ENCODE measurements at regions not wholly inside any gene's neighbourhood (a gene's known extent, or its start where the extent isn't known, plus 50 kb on each side); places are given as distances from the start of the nearest gene placed in this dataset.

GRCh38 chr14:22464422-22465142 lies 124.4 kb downstream of the DAD1 start:
- no peaks in the 10 kb centered on the region for H3K27me3 ChIP-seq (replicated peaks in 1 of 4; ENCODE audit: control insufficient read depth in 3 of 4, extremely low read depth in 1 of 4, insufficient read depth in 3 of 4, low read length in 3 of 4)
- TF ChIP-seq RXRA (IDR thresholded peaks at IDR 0.05; ENCODE audit: insufficient read depth, low read depth, low read length) (no peak), YY1 (IDR thresholded peaks at IDR 0.05; ENCODE audit: low read depth, low read length) (no peak), CEBPB (IDR thresholded peaks at IDR 0.05; ENCODE audit: low read depth, low read length) (no peak), NRF1 (IDR thresholded peaks at IDR 0.05; ENCODE audit: low read depth, low read length) (no peak), CBX8 (IDR thresholded peaks at IDR 0.05; ENCODE audit: borderline replicate concordance, low read depth, low read length) (no peak), TEAD4 (IDR thresholded peaks at IDR 0.05; ENCODE audit: low read depth, low read length) (no peak), PHF8 (conservative IDR thresholded peaks at IDR 0.05; ENCODE audit: low read depth, low read length) (no peak), FOSL1 (IDR thresholded peaks at IDR 0.05; ENCODE audit: insufficient read depth, low read depth, low read length) (no peak), KDM4A (IDR thresholded peaks at IDR 0.05; ENCODE audit: low read depth, low read length, severe bottlenecking) (no peak), MAX (IDR thresholded peaks at IDR 0.05) (no peak), CHD1 (IDR thresholded peaks at IDR 0.05; ENCODE audit: low read depth, low read length) (no peak), RFX5 (IDR thresholded peaks at IDR 0.05; ENCODE audit: borderline replicate concordance, low read depth, low read length) (no peak), JUND (IDR thresholded peaks at IDR 0.05; ENCODE audit: low read length) (no peak), GTF2F1 (IDR thresholded peaks at IDR 0.05; ENCODE audit: borderline replicate concordance, low read depth, low read length) (no peak)

More at GRCh38 chr14:22464422-22465142, 124.4 kb downstream of the DAD1 start:
- no peak overlapping the region for H2AK5ac ChIP-seq (ENCODE audit: low read depth, low read length)
- CTCF ChIA-PET (ENCODE audit: partially characterized antibody): interaction anchor here (0.9 to 2.6 kb wide), 7 partner anchors 9 to 238 kb away, joined by 3 to 19 read pairs (median 4); no protein-coding TSS in a partner anchor
- no peak overlapping the region for H4K8ac ChIP-seq (ENCODE audit: extremely low read depth, insufficient read depth, low read length)
- H4K5ac ChIP-seq (ENCODE audit: insufficient read length, low read depth, low read length): no peak overlapping the region
- H3K79me1 ChIP-seq (ENCODE audit: low read depth, low read length): no peaks in the 10 kb centered on the region
- no peak overlapping the region for H2BK5ac ChIP-seq (ENCODE audit: low read depth, low read length)
- H2BK12ac ChIP-seq (ENCODE audit: low read depth, low read length): no peak overlapping the region
- no peak overlapping the region for H3K18ac ChIP-seq (ENCODE audit: extremely low read depth, low read length)
- H2AFZ ChIP-seq (ENCODE audit: low read length): no peak overlapping the region
- H3K9me3 ChIP-seq (ENCODE audit: insufficient read depth in 2 of 2, low read depth in 1 of 2, low read length in 1 of 2): no peaks in the 10 kb centered on the region
- no peak overlapping the region for H2BK120ac ChIP-seq (replicated peaks; ENCODE audit: low read depth, low read length)
- no peak overlapping the region for H3K4ac ChIP-seq (replicated peaks; ENCODE audit: insufficient read length, low read depth, low read length)
- H2BK15ac ChIP-seq (ENCODE audit: low read length): no peak overlapping the region
- no peak overlapping the region for H4K91ac ChIP-seq (replicated peaks; ENCODE audit: insufficient read length, low read length)
- WGBS, 2 experiments (ENCODE audit: extremely low coverage in 1 of 2, insufficient coverage in 1 of 2, insufficient read length in 1 of 2, insufficient replicate concordance in 2 of 2, low coverage in 1 of 2, low lambda C conversion rate in 2 of 2, missing lambda C conversion rate in 1 of 2): 89% methylated on average over 4 of the region's 4 CpGs; no CpG with 5 or more reads in 1 of the 2 experiments
- no peak for FAIRE-seq
- H3K14ac ChIP-seq (ENCODE audit: insufficient read length): no peak overlapping the region
- H3K4me2 ChIP-seq (ENCODE audit: insufficient read depth in 1 of 2, low read depth in 2 of 2, low read length in 2 of 2): no peak overlapping the region
- H3K23me2 ChIP-seq (ENCODE audit: low read depth, low read length): no peaks in the 10 kb centered on the region
- POLR2A ChIA-PET (ENCODE audit: partially characterized antibody): interaction anchor here (1.3 kb wide), 1 partner anchor 50 kb away, joined by 4 read pairs; no protein-coding TSS in a partner anchor
- no peak overlapping the region for H3K4me3 ChIP-seq (ENCODE audit: extremely low read depth in 1 of 4, insufficient read depth in 2 of 4, low read depth in 3 of 4, low read length in 4 of 4)
- no peak overlapping the region for H3K56ac ChIP-seq (replicated peaks; ENCODE audit: insufficient read length, low read depth, low read length)
- no peaks in the 10 kb centered on the region for H3K79me2 ChIP-seq (ENCODE audit: control insufficient read depth in 1 of 2, insufficient read depth in 2 of 2, low read length in 2 of 2)
- no peaks in the 10 kb centered on the region for H3K36me3 ChIP-seq (ENCODE audit: control insufficient read depth in 2 of 4, insufficient read depth in 4 of 4, low read length in 3 of 4)
- no peak overlapping the region for H3K27ac ChIP-seq (ENCODE audit: low read depth, low read length)
- no peaks in the 10 kb centered on the region for H3K4me1 ChIP-seq (replicated peaks in 1 of 4; ENCODE audit: control insufficient read depth in 3 of 4, insufficient read depth in 4 of 4, low read length in 3 of 4)
- no peak overlapping the region for H3K23ac ChIP-seq (ENCODE audit: insufficient read length)
- no peak for DNase-seq (ENCODE audit: low read depth in 1 of 2, low spot score in 2 of 2)
- H2BK20ac ChIP-seq (ENCODE audit: low read length): no peak overlapping the region
- no peaks in the 10 kb centered on the region for H4K20me1 ChIP-seq (replicated peaks in 1 of 2; ENCODE audit: control insufficient read depth in 1 of 2, insufficient read depth in 2 of 2, low read length in 2 of 2)
- no peak overlapping the region for H3K9ac ChIP-seq (replicated peaks in 1 of 4; ENCODE audit: extremely low read depth in 1 of 4, low read depth in 3 of 4, low read length in 3 of 4)
